NCI-H524 (cell line): ENCODE measurements at regions not wholly inside any gene's neighbourhood (a gene's known extent, or its start where the extent isn't known, plus 50 kb on each side); places are given as distances from the start of the nearest gene placed in this dataset.
"Not testable (repeated sequence)": the region's sequence is repeated elsewhere in the genome, so short reads cannot be mapped to it uniquely, and the experiment has no call there.

ENCODE experiments used
- DNase-seq, 2 experiments: peaks; one replicate each; lab custom pipeline; 2025; lab: John Stamatoyannopoulos, UW

DNA sequence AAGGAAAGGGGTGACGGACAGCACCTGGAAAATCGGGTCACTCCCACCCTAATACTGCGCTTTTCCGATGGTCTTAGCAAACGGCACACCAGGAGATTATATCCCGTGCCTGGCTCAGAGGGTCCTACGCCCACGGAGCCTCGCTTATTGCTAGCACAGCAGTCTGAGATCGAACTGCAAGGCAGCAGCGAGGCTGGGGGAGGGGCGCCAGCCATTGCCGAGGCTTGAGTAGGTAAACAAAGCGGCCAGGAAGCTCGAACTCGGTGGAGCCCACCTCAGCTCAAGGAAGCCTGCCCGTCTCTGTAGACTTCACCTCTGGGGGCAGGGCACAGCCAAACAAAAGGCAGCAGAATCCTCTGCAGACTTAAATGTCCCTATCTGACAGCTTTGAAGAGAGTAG, 91.5 kb upstream of the MBIP start:
- not testable (repeated sequence) for DNase-seq

DNA sequence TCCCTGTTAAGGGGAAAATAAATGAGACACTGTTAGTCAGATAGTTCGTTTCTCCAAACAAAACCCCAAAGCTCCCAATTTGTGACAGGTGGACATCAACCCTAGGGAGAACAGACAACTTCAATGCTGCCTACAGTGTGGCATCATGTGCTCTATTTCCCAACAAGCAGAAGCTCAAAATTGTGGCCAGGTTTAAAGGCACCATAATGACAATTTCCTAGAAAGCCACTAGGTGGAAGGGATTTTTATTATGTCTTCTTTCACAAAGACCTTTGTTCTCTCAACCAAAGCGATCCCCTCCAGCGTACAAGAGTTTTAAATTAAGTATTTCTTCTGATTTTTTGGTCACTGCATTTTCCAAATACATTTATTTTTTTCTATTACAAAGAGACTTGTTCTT, 88.0 kb upstream of the MBIP start:
- DNase-seq, result no peak

DNA sequence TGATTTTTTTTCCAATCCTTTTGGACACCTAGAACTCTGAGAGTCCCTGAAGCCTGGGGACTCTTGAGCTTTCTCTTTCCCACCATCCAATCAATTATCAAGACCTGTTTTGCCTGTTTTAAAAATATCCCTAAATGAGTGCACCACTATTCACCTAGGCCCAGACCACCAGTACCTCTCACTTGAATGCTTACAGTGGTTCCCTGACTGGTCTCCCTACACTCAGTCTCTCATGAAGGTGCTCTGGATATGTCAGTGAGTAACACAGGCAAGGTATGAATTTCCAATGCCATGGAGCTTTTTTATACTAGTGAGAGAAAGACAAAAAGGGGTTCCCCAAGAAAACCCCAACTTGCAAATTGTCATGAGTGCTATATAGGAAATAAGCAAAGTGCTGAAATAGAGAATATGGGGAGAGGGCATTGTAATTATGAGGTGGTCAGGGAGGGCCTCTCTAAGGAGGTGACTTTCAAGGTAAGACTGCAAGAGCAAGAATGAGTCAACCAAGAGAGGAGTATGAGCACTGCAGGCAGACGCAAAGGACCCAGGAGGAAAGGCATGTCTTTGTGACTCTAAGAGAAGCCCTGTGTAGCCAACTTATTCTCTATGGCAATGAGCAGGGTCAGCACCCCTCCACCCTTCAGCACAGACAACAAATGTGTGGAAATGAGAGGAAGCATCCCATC, 85.3 kb upstream of the MBIP start:
- no peak for DNase-seq

DNA sequence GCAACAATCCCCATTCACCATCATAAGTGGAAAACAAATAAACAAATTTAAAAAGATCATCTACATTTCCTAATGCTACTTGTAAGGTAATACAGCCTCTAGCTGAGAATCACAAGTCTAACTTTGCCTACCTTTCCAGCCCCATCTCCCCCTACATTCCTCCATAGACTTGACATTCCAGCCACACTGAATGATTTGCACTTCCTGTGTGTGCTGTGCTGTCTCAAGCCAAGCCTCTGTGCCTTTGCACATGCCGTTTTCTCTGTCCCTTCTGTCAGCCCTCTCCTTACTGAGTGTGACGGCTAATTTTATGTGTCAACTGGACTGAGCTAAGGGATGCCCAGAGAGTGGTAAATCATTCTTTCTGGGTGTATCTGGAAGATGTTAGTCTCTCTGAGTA, 82.4 kb upstream of the MBIP start:
- DNase-seq, result no peak

DNA sequence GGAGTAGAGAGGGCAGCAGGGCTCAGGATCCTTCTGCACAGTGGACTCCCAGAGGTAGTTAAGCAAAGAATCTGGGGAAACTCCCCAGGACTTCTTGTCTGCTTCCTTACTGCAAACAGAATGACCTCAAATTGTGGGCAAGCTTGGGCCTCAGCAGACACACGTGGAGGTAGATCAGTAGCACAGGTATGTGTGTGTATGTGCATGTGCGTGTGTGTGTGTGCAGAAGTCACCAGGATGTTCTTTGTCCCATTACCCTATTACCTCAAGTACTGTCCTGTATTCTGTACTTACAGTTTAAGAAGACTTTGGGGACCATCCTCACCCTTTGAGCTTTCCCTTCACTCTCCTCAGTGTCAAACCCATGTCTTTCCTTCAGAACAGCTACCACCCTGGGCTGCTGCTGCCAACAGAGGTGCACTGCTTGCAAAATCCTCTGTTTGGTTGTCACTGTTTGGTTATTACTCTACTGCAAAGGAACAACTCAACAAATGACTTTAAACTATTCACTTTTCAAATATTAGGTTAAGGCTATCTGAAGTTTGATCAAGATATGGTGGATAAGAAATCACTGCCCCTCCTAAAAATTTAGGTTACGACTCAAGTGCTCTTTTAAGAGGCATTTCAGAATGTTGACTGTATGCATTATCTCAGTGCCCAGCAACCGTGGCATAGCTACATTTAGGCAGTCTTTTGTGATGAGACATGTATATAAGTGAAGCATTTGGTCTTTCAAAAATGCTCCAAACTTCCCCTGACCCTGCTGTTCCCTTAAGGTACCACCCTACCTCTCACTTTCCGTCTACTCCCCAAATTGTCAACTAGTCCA, 78.2 kb upstream of the MBIP start:
- no peak for DNase-seq

DNA sequence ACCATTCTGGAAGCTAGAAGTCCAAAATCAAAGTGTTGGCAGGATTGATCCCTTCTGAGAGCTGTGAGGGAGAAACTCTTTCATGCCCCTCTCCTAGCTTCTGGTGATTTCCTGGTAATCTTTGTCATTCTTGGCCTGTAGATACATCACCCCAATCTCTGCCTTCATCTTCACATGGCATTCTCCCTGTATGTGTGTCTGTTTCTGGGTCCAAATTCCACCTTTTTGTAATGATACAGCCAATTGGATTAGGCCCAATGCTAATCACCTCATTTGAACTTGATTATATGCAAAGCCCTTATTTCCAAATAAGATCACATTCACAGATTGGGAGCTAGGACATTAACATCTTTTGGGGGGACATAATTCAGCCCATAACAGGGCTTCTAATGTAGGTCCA, 76.9 kb upstream of the MBIP start:
- DNase-seq, result no peak

DNA sequence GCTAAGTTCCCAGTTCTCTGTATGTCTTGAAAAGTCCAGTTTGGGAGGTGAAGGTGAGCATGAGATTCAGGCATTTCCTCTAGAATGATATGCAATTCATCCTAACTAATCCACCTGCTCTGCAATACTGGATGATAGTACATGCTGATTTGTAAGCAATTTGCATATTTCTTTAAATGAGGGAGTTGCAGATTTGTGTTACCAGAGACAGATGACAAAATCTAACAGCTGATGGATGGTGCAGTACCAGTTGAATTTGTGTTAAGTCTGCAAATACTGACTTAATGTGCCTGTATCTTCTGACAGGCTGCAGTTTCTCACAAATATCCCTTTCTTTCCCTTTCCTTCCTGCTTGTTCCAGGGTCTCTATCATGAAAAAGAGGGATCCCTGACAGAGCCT, 76.4 kb upstream of the MBIP start:
- no peak for DNase-seq

DNA sequence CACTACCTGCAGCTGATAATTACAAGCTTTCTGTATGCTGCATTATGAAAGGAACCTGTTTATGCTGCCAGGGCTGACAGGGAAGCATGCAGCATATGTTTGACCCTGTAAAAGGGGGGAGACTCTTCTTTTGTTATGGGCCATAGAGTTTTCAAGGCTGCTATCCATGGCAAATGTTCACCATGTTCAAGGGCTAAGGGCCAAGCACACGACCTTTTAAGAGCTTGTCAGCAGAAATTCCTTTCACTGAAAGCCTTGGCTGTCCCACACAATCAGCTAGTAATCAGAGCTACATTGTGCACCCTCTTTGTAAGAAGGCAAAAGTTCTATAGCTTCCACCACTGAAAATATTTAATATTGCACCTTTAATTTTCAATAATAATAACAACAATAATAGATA, 74.2 kb upstream of the MBIP start:
- DNase-seq, result no peak

DNA sequence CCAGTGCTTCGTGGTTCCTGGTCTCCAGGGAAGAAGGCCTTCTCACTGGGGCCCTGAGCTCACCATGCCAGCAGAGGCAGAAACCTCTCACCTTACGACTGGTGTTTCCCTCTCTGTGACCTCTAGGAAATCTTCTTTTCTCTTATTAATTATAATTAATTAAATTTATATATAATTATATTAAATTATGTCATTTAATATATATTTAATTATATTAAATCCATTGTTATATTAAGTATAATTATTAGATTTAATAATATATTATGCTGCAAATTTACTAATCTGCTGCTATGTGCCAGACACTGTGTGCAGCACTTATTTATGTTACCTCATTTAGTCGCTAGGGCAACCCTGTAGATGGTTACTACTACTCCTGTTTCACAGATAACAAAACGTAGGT, 70.3 kb upstream of the MBIP start:
- no peak for DNase-seq

DNA sequence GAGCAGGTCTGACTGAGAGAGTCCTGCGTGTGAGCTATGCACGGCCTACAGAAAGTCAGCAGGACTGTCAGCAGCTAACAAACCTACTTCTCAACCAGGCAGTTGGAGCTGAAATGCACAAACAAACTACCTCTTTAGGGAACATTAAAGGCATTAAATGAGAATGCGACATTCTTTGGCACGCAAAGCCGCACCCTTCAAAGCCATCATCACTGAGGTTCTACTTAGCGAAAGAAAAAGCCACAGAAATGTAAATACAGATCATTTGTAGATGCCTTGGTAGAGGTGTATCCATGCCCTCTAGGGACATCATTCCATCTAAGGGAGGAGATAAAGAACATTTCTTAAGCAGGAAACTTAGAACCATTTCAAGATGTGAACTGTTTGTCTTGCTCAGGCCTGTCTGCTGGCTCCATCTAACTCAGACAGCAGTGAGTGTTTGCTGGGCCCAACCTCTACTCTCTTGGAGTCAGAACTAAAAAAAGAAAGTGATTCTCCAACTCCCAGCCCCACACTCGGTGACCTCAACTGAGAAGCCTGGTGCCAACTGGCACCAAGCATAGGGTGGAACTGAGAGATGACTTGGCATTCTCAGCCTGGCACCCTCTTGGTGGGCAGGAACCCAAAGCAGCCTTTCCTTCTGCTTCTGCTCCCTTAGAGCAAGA, 63.5 kb upstream of the MBIP start:
- DNase-seq, result no peak

DNA sequence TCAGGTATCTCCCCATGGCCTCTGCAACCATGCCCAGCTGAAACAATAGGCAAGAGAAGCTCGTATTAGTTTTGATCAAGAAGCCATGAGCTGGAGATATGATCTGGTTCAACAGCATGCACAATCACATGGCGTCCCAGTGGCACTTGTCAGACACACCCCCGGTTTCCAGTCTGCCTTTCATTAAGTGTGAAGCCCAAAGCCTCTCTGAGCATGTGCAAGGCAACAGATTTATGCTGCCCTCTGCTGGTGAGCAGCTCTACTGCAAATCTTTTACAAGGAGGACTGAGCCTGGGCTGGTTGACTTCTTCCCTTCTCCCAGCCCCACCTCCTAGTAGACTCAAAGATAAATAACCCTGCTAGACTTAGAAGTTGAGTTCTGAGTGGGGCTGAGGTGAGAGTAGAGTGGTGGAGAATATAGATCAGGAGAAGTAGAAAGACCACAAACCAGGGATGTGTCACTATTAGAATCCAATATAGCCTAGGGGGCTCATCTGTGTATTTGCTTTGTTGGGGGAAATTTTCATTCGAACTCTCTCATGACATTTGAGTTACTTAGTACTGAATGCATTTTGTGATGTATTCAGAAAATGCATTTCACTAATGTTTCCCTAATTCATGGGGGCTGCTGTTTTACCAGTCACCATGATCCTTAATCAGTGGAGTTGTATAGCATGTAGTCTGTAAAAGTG, 53.7 kb upstream of the MBIP start:
- DNase-seq, result peak; percentile 95 to 97
